K562 (cell line): ENCODE measurements at regions not wholly inside any gene's neighbourhood (a gene's known extent, or its start where the extent isn't known, plus 50 kb on each side); places are given as distances from the start of the nearest gene placed in this dataset.

Source experiments
- E2F6 ChIP-seq, 2 experiments: IDR thresholded peaks; 2 replicates each; pipeline ENCODE4 v1.6.1; 2011; ENCODE audit warnings: borderline replicate concordance in 1 of 2, control low read depth in 1 of 2, low read depth in 1 of 2, low read length in 1 of 2, mild to moderate bottlenecking in 1 of 2, mixed read lengths in 1 of 2, moderate library complexity in 1 of 2; ENCODE audit not compliant: insufficient read depth in 1 of 2, insufficient read length in 1 of 2, poor library complexity in 1 of 2, severe bottlenecking in 1 of 2; ENCODE audit errors: extremely low read depth in 1 of 2
- HSF4 ChIP-seq: fragments of 250-450 bp; sonication (Bioruptor Pico); IDR thresholded peaks from 2 replicates; pipeline ENCODE4 v2.1.2; 2022; ENCODE audit warnings: mild to moderate bottlenecking, moderate library complexity, borderline replicate concordance
- KHSRP ChIP-seq: fragments of 450-650 bp; IDR thresholded peaks from 2 replicates; pipeline ENCODE4 v1.6.1; 2017
- MITF ChIP-seq: IDR thresholded peaks from 2 replicates; pipeline ENCODE4 v1.6.1; 2014; ENCODE audit warnings: antibody characterized with exemption
- MTA3 ChIP-seq: fragments of 450-650 bp; formaldehyde crosslinking; IDR thresholded peaks from 2 replicates; pipeline ENCODE4 v1.6.1; 2017; ENCODE audit warnings: mild to moderate bottlenecking, borderline replicate concordance
- TAF1 ChIP-seq: IDR thresholded peaks from 2 replicates; pipeline ENCODE4 v1.6.1; 2011; ENCODE audit warnings: mild to moderate bottlenecking, low read length, moderate library complexity; ENCODE audit not compliant: insufficient read depth, control insufficient read depth, severe bottlenecking; ENCODE audit errors: extremely low read depth
- ZNF165 ChIP-seq: fragments of 250-450 bp; sonication (Bioruptor Pico); IDR thresholded peaks from 2 replicates; pipeline ENCODE4 v1.4.0; 2020; ENCODE audit warnings: borderline replicate concordance
- TF ChIP-seq, protein P1 (sequence below), 2 experiments: fragments of 450-650 bp; IDR thresholded peaks; 2 replicates each; pipeline ENCODE4 v1.6.1; 2016

DNA sequence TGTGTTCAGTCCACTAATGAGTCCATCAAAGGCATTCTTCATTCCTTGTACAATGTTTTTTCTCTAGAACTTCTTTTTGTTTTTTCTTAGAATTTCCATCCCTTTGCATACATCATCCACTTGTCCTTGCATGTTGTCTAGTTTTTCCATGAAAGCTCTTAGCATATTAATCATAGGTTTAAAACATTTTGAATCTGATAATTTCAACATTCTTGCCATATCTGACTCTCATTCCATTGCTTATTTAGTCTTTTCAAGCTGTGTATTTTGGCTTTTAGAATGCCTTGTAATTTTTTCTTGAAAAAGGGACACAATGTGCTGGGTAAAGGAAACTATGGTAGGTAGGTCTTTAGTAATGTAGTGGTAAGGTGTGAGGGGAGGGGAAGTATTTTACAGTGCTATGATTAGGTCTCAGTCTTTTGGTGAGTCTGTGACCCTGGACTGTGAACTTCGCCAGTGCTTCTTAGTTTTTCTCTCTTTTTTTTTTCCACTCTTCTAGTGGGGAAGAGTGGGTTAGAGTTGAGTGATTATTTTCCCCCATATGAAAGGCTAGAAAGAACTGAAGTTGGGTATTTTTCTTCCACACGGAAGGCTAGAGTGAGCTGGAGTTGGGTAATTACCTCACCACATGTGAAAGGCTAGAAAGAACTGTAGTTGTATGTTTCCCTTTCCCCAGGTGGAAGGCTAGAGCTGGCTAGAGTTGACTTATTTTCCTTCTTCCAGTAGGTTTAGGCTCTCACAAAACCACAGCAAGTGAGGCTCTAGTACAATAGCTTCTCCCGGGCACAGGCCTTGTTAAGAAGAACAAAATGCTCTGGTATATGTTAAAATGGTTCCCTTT is 172.1 kb downstream of the SNX18 start (continued):
- TF ChIP-seq TAF1 (no peak), HSF4 (CRISPR knock-in tag) (no peak), KHSRP (no peak), MTA3 (no peak), MITF (no peak), ZNF165 (CRISPR knock-in tag) (no peak), E2F6 (IDR thresholded peaks at IDR 0.05; ENCODE audit: borderline replicate concordance in 1 of 2, extremely low read depth in 1 of 2, insufficient read depth in 1 of 2, insufficient read length in 1 of 2, low read depth in 1 of 2, low read length in 1 of 2, poor library complexity in 1 of 2, severe bottlenecking in 1 of 2) (no peak)
- TF ChIP-seq, protein P1, sequence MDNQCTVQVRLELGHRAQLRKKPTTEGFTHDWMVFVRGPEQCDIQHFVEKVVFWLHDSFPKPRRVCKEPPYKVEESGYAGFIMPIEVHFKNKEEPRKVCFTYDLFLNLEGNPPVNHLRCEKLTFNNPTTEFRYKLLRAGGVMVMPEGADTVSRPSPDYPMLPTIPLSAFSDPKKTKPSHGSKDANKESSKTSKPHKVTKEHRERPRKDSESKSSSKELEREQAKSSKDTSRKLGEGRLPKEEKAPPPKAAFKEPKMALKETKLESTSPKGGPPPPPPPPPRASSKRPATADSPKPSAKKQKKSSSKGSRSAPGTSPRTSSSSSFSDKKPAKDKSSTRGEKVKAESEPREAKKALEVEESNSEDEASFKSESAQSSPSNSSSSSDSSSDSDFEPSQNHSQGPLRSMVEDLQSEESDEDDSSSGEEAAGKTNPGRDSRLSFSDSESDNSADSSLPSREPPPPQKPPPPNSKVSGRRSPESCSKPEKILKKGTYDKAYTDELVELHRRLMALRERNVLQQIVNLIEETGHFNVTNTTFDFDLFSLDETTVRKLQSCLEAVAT (IDR thresholded peaks at IDR 0.05): no peak
- TF ChIP-seq, all 486 proteins: peak for 0
